ENCODE measurements at regions not wholly inside any gene's neighbourhood (a gene's known extent, or its start where the extent isn't known, plus 50 kb on each side); places are given as distances from the start of the nearest gene placed in this dataset.

DNA sequence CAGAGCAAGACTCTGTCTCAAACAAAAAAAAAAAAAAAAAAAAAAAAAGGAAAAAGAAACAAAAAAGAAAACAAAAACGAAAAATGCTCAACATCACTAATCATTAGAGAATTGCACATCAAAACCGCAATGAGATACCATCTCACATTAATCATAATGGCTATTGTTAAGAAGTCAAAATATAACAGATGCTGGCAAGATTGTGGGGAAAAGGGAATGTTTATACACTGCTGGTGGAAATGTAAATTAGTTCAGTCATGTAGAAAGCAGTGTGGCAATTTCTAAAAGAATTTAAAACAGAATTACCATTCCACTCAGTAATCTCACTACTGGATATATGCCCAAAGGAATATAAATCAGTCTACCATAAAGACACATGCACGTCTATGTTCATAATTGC is 50.4 kb upstream of the PRR16 start:
- TF ChIP-seq, protein P1, sequence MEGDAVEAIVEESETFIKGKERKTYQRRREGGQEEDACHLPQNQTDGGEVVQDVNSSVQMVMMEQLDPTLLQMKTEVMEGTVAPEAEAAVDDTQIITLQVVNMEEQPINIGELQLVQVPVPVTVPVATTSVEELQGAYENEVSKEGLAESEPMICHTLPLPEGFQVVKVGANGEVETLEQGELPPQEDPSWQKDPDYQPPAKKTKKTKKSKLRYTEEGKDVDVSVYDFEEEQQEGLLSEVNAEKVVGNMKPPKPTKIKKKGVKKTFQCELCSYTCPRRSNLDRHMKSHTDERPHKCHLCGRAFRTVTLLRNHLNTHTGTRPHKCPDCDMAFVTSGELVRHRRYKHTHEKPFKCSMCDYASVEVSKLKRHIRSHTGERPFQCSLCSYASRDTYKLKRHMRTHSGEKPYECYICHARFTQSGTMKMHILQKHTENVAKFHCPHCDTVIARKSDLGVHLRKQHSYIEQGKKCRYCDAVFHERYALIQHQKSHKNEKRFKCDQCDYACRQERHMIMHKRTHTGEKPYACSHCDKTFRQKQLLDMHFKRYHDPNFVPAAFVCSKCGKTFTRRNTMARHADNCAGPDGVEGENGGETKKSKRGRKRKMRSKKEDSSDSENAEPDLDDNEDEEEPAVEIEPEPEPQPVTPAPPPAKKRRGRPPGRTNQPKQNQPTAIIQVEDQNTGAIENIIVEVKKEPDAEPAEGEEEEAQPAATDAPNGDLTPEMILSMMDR (conservative IDR thresholded peaks at IDR 0.05): no peak
- TF ChIP-seq ZFX (IDR thresholded peaks at IDR 0.05): no peak

More for the DNA sequence above, 50.4 kb upstream of the PRR16 start:
- no peak overlapping the region for H3K27ac ChIP-seq

Data from C4-2B (cell line).